ENCODE measurements at regions not wholly inside any gene's neighbourhood (a gene's known extent, or its start where the extent isn't known, plus 50 kb on each side); places are given as distances from the start of the nearest gene placed in this dataset.

DNA sequence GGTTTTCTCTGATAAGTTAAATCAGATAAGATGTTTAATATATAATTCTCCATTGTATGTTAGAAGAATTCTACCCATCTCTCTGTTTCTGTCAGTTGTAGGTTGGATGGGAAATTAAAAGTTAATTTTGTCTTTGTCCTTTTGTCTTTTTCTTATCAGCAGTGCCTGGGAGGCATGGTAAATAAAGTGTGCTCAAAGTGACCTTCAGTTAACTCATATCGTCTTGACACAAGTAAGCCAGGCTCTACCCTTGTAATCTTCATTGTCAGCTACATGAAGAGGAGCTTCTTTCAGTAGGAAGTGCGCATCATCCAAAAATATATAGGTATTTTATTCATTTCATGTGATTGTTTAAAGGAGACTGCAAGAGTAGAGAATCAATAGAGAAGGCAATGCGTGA lies 138.9 kb upstream of the NRIP1 start:
- no peak for TF ChIP-seq POLR2AphosphoS5 (IDR thresholded peaks at IDR 0.05)
- no peak for TF ChIP-seq EP300 (IDR thresholded peaks at IDR 0.05)
- TF ChIP-seq, protein P1, sequence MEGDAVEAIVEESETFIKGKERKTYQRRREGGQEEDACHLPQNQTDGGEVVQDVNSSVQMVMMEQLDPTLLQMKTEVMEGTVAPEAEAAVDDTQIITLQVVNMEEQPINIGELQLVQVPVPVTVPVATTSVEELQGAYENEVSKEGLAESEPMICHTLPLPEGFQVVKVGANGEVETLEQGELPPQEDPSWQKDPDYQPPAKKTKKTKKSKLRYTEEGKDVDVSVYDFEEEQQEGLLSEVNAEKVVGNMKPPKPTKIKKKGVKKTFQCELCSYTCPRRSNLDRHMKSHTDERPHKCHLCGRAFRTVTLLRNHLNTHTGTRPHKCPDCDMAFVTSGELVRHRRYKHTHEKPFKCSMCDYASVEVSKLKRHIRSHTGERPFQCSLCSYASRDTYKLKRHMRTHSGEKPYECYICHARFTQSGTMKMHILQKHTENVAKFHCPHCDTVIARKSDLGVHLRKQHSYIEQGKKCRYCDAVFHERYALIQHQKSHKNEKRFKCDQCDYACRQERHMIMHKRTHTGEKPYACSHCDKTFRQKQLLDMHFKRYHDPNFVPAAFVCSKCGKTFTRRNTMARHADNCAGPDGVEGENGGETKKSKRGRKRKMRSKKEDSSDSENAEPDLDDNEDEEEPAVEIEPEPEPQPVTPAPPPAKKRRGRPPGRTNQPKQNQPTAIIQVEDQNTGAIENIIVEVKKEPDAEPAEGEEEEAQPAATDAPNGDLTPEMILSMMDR (IDR thresholded peaks at IDR 0.05): no peak
- no peak for TF ChIP-seq POLR2A (IDR thresholded peaks at IDR 0.05)
- DNase-seq (no peak), ATAC-seq (ENCODE audit: low FRiP score in 2 of 2) (no peak)
- no peaks in the 10 kb centered on the region for H3K27me3 ChIP-seq
- WGBS, 2 donors: 68% methylated on average over 3 of the region's 3 CpGs
- H3K9me3 ChIP-seq: no peaks in the 10 kb centered on the region
- H3K4me3 ChIP-seq: no peak overlapping the region
- no peak overlapping the region for H3K27ac ChIP-seq
- no peaks in the 10 kb centered on the region for H3K36me3 ChIP-seq
- no peaks in the 10 kb centered on the region for H3K4me1 ChIP-seq

DNA sequence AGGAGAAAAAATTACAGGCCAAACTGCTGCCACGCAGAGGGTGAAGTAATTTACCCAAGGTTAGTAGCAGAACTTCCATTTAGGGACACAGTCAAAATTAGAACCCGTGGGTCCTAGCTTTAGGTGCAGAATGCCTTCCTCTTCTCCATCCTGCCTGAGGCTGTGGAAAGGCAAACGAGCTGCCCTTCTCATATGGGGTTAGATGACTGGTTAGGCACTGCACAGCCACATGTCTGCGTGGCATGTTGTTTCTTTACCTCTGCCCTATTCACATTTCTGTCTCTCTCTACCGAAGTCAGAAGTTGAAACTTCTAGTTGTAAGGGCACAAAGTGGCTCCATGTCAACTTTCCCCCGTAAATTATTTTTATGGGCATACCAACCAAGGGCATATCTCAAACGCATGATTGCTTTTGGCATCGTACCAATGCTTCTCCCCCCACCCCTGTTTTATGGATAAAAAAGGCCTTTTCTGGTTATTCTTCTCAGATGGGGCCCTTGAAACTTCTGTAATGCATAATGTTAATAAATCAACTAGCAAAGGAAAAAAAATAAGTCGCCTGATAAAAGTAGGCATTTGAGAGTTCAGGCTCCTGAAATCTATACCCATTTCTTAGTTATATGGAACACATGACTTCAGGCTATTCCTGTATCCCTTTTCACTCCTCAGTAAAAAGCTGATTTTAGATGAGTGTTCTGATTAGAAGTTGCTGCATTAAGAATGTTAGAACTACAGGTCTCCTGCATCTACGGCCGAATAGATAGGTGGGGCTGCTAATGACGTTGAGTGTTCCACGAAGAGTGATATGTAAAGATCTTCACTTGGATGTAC lies 139.6 kb upstream of the NRIP1 start:
- Histone ChIP-seq H3K9me3 (no peaks in the 10 kb centered on the region), H3K4me1 (no peaks in the 10 kb centered on the region), H3K36me3 (no peaks in the 10 kb centered on the region), H3K27me3 (no peaks in the 10 kb centered on the region), H3K4me3 (no peak overlapping the region), H3K27ac (no peak overlapping the region)
- ATAC-seq (ENCODE audit: low FRiP score in 2 of 2) (no peak), DNase-seq (no peak)
- WGBS, 2 donors: 64 to 70% methylated on average over 13 of the region's 13 CpGs
- TF ChIP-seq EP300 (IDR thresholded peaks at IDR 0.05) (no peak), POLR2A (IDR thresholded peaks at IDR 0.05) (no peak), POLR2AphosphoS5 (IDR thresholded peaks at IDR 0.05) (no peak)
- TF ChIP-seq, protein P1 (IDR thresholded peaks at IDR 0.05): no peak

DNA sequence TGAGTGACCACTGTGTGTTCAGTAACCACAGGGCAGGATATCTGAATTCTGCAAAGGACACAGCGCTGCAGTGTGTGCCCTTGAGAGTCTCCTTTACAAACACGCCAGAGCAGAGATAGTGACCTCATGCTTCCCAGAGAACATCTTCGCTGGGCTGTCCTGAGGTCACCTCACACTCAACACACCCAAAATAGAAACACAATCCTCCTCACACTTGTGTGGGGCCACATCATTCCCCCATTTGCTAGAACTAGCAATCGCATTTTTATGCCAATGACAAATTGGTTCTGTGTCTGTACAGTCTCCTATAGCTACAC lies 140.1 kb upstream of the NRIP1 start:
- Histone ChIP-seq H3K36me3 (no peaks in the 10 kb centered on the region), H3K27me3 (no peaks in the 10 kb centered on the region), H3K9me3 (no peaks in the 10 kb centered on the region), H3K27ac (no peak overlapping the region), H3K4me3 (no peak overlapping the region), H3K4me1 (peaks cover 0 to 4% (median under 1%) of the 10 kb centered on the region in 4 donors)
- no peak for DNase-seq
- TF ChIP-seq EP300 (IDR thresholded peaks at IDR 0.05) (no peak), POLR2A (IDR thresholded peaks at IDR 0.05) (no peak), POLR2AphosphoS5 (IDR thresholded peaks at IDR 0.05) (no peak)
- TF ChIP-seq, protein P1 (IDR thresholded peaks at IDR 0.05): no peak
- no peak for ATAC-seq (ENCODE audit: low FRiP score in 2 of 2)
- 88 to 93% methylated on average over 4 of the region's 4 CpGs for WGBS, 2 donors

DNA sequence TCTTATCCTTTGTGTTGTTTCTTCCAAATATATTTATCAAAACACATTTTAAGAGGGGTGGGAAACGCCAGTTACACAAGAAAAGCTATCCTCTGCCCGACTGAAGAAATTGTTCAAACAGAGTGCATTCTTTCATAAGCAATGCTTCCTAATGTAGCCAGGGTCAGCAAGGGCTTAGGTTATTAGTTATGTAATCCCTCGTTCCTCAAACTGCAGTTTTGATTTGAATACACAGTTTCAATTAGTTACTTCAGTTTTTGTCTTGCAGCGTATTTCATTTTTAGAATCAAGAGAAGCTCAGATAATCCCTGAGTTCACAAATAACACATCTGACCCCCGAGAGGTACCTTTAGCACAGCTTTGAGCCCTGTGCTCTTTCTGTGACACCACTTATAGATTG lies 141.7 kb upstream of the NRIP1 start:
- H3K9me3 ChIP-seq: no peaks in the 10 kb centered on the region
- DNase-seq (no peak), ATAC-seq (ENCODE audit: low FRiP score in 2 of 2) (peak in 1 of 2 donors; percentile 47)
- H3K4me3 ChIP-seq: no peak overlapping the region
- H3K27ac ChIP-seq: peak overlapping the region in 1 of 4 donors; percentile 17
- H3K36me3 ChIP-seq: no peaks in the 10 kb centered on the region
- peaks cover 0 to 14% (median 5%) of the 10 kb centered on the region in 4 donors for H3K4me1 ChIP-seq
- 41 to 58% methylated on average over 5 of the region's 5 CpGs for WGBS, 2 donors
- TF ChIP-seq EP300 (IDR thresholded peaks at IDR 0.05): peak in 2 of 4 donors; percentile 21 to 27
- TF ChIP-seq POLR2AphosphoS5 (IDR thresholded peaks at IDR 0.05): no peak
- no peaks in the 10 kb centered on the region for H3K27me3 ChIP-seq

DNA sequence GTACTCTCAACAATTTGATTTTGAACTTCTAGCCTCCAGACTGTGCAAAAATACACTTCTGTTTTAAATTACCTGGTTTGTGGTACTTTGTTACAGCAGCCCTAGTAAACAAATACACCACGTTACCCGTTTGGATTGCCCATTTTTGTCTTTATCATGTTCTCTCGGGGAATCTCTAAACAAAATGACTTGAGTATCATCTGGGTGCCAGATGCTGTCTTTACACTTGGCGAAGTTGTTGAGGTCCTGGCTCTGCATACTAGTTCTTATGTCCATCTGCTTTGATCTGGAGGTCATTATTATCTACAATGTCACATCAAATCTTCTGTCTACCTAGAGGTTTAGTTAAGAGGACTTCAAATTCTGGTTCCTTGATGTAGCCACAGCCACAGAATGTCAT lies 142.4 kb upstream of the NRIP1 start:
- TF ChIP-seq EP300 (IDR thresholded peaks at IDR 0.05): no peak
- no peak for TF ChIP-seq POLR2A (IDR thresholded peaks at IDR 0.05)
- TF ChIP-seq POLR2AphosphoS5 (IDR thresholded peaks at IDR 0.05): no peak
- TF ChIP-seq, protein P1 (IDR thresholded peaks at IDR 0.05): no peak
- H3K4me1 ChIP-seq: peaks cover 0 to 17% (median 10%) of the 10 kb centered on the region in 4 donors
- ATAC-seq (ENCODE audit: low FRiP score in 2 of 2) (no peak), DNase-seq (no peak)
- no peak overlapping the region for H3K27ac ChIP-seq
- H3K9me3 ChIP-seq: no peaks in the 10 kb centered on the region
- 74 to 85% methylated on average over 4 of the region's 4 CpGs for WGBS, 2 donors
- no peaks in the 10 kb centered on the region for H3K36me3 ChIP-seq
- H3K4me3 ChIP-seq: no peak overlapping the region
- no peaks in the 10 kb centered on the region for H3K27me3 ChIP-seq
